A549 (cell line): ENCODE measurements at regions not wholly inside any gene's neighbourhood (a gene's known extent, or its start where the extent isn't known, plus 50 kb on each side); places are given as distances from the start of the nearest gene placed in this dataset.

Source experiments
- CTCF ChIP-seq: fragments of >200 bp; sonication (Bioruptor Twin); formaldehyde crosslinking; IDR thresholded peaks from 3 replicates; pipeline ENCODE4 v1.5.1; 2016
- EP300 ChIP-seq, 2 experiments: fragments of >200 bp; sonication (Bioruptor Twin); formaldehyde crosslinking; IDR thresholded peaks; 2 replicates in 1 of 2; 3 replicates in 1 of 2; pipeline ENCODE4 v1.6.1; 2016 to 2017
- FOXS1 ChIP-seq: fragments of 250-450 bp; sonication (Bioruptor Pico); IDR thresholded peaks from 2 replicates; pipeline ENCODE4 v1.5.0; 2020; ENCODE audit warnings: mild to moderate bottlenecking, moderate library complexity
- NR3C1 ChIP-seq: fragments of >200 bp; sonication (Bioruptor Twin); formaldehyde crosslinking; IDR thresholded peaks from 3 replicates; pipeline ENCODE4 v1.6.1; 2017
- POLR2A ChIP-seq: IDR thresholded peaks from 2 replicates; pipeline ENCODE4 v1.6.1; 2012; ENCODE audit warnings: mild to moderate bottlenecking, low read length
- POLR2AphosphoS2 ChIP-seq: conservative IDR thresholded peaks from 2 replicates; pipeline ENCODE4 v1.6.1; 2012; ENCODE audit warnings: low read length, improper control_type of control experiment, inconsistent platforms
- RAD21 ChIP-seq, 2 experiments: fragments of >200 bp in 1 of 2; sonication (Bioruptor Twin) in 1 of 2; formaldehyde crosslinking in 1 of 2; IDR thresholded peaks in 1 of 2; conservative IDR thresholded peaks in 1 of 2; 2 replicates in 1 of 2; 3 replicates in 1 of 2; pipeline ENCODE4 v1.6.1; 2012 to 2018; ENCODE audit warnings: inconsistent platforms in 1 of 2
- REST ChIP-seq: fragments of 200-600 bp; sonication (generic); IDR thresholded peaks from 2 replicates; pipeline ENCODE4 v1.6.1; 2016; ENCODE audit warnings: antibody characterized with exemption, mild to moderate bottlenecking, moderate library complexity
- TF ChIP-seq, protein P1 (sequence below): IDR thresholded peaks from 2 replicates; pipeline ENCODE4 v1.6.1; 2012
- TF ChIP-seq, protein P2 (sequence below): IDR thresholded peaks from 2 replicates; pipeline ENCODE4 v1.6.1; 2012

GRCh38 chr22:48396785-48397530, 1430.7 kb downstream of the BRD1 start:
- TF ChIP-seq, protein P1, sequence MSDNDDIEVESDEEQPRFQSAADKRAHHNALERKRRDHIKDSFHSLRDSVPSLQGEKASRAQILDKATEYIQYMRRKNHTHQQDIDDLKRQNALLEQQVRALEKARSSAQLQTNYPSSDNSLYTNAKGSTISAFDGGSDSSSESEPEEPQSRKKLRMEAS: no peak
- TF ChIP-seq CTCF: no peak
- no peak for TF ChIP-seq EP300 (IDR thresholded peaks at IDR 0.05)
- no peak for TF ChIP-seq NR3C1
- no peak for TF ChIP-seq RAD21 (conservative IDR thresholded peaks at IDR 0.05 in 1 of 2, IDR thresholded peaks at IDR 0.05 in 1 of 2)
- no peak for TF ChIP-seq POLR2A
- no peak for TF ChIP-seq FOXS1 (CRISPR knock-in tag)
- TF ChIP-seq, protein P2, sequence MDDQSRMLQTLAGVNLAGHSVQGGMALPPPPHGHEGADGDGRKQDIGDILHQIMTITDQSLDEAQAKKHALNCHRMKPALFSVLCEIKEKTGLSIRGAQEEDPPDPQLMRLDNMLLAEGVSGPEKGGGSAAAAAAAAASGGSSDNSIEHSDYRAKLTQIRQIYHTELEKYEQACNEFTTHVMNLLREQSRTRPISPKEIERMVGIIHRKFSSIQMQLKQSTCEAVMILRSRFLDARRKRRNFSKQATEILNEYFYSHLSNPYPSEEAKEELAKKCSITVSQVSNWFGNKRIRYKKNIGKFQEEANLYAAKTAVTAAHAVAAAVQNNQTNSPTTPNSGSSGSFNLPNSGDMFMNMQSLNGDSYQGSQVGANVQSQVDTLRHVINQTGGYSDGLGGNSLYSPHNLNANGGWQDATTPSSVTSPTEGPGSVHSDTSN: no peak
- TF ChIP-seq POLR2AphosphoS2: no peak
- TF ChIP-seq REST: no peak
